Left ventricle myocardium superior (tissue), 1 donor: ENCODE measurements at regions not wholly inside any gene's neighbourhood (a gene's known extent, or its start where the extent isn't known, plus 50 kb on each side); places are given as distances from the start of the nearest gene placed in this dataset.

Experiments used
- ATAC-seq: fragments of 200-7000 bp; cut with Tn5 transposase; one replicate; pipeline ENCODE4 v1.9.1; 2020; ENCODE audit warnings: mild to moderate bottlenecking, moderate library complexity
- DNase-seq: peaks from one replicate; pipeline ENCODE4 v3.0.0-alpha.2; 2020
- intact Hi-C: fragments of 100-400 bp; cut with micrococcal nuclease; formaldehyde crosslinking; loops from one replicate; pipeline ENCODE4 v1.11.0; 2022
- donor health status: DM: no; HTN: yes; CAD: no; lungs with severe emphysema.

- DNase-seq = no peak
- intact Hi-C loops = no loop called here
- ATAC-seq = peak; percentile 84
Observed at GRCh38 chr21:27837936-27838335, 871.0 kb upstream of the ADAMTS5 start.

- intact Hi-C loops = no loop called here
- DNase-seq (no peak), ATAC-seq (no peak)
Observed at GRCh38 chr21:27833298-27833697, 866.4 kb upstream of the ADAMTS5 start.

GRCh38 chr21:27831816-27832569, 865.1 kb upstream of the ADAMTS5 start:
- intact Hi-C loops = no loop called here
- DNase-seq = no peak
- ATAC-seq = no peak

- DNase-seq = no peak
- intact Hi-C loops = no loop called here
Observed at GRCh38 chr21:27831177-27831576, 864.3 kb upstream of the ADAMTS5 start.

GRCh38 chr21:27827972-27828371, 861.1 kb upstream of the ADAMTS5 start:
- no peak for ATAC-seq
- intact Hi-C loops = no loop called here
- no peak for DNase-seq

More at GRCh38 chr21:27831177-27831576, 864.3 kb upstream of the ADAMTS5 start:
- ATAC-seq = no peak

- intact Hi-C loops = no loop called here
- DNase-seq (no peak), ATAC-seq (no peak)
Observed at GRCh38 chr21:27825035-27825434, 858.1 kb upstream of the ADAMTS5 start.

- DNase-seq = no peak
- intact Hi-C loops = no loop called here
- ATAC-seq = no peak
Observed at GRCh38 chr21:27823652-27824201, 856.8 kb upstream of the ADAMTS5 start.

- intact Hi-C loops = no loop called here
- ATAC-seq (no peak), DNase-seq (no peak)
Observed at GRCh38 chr21:27820342-27820741, 853.5 kb upstream of the ADAMTS5 start.

- ATAC-seq (no peak), DNase-seq (no peak)
- intact Hi-C loops = no loop called here
Observed at GRCh38 chr21:27819299-27819698, 852.4 kb upstream of the ADAMTS5 start.

GRCh38 chr21:27818847-27819246, 852.0 kb upstream of the ADAMTS5 start:
- DNase-seq (no peak), ATAC-seq (no peak)
- intact Hi-C loops = no loop called here

GRCh38 chr21:27817902-27818623, 851.2 kb upstream of the ADAMTS5 start:
- intact Hi-C loops = no loop called here
- peak; percentile 67 for ATAC-seq

GRCh38 chr21:27817074-27817473, 850.2 kb upstream of the ADAMTS5 start:
- ATAC-seq (peak; percentile 82), DNase-seq (no peak)
- intact Hi-C loops = no loop called here

More at GRCh38 chr21:27817902-27818623, 851.2 kb upstream of the ADAMTS5 start:
- no peak for DNase-seq

GRCh38 chr21:27816301-27816700, 849.4 kb upstream of the ADAMTS5 start:
- intact Hi-C loops = no loop called here
- ATAC-seq = no peak
- no peak for DNase-seq

GRCh38 chr21:27814226-27814625, 847.3 kb upstream of the ADAMTS5 start:
- intact Hi-C loops = no loop called here
- ATAC-seq = no peak
- no peak for DNase-seq

GRCh38 chr21:27813750-27814149, 846.9 kb upstream of the ADAMTS5 start:
- peak; percentile 33 for ATAC-seq
- DNase-seq = peak; percentile 31
- intact Hi-C loops = no loop called here

GRCh38 chr21:27813344-27813743, 846.5 kb upstream of the ADAMTS5 start:
- DNase-seq (no peak), ATAC-seq (no peak)
- intact Hi-C loops = no loop called here

- no peak for ATAC-seq
- DNase-seq = no peak
- intact Hi-C loops = no loop called here
Observed at GRCh38 chr21:27812279-27812678, 845.4 kb upstream of the ADAMTS5 start.

GRCh38 chr21:27808923-27809322, 842.0 kb upstream of the ADAMTS5 start:
- DNase-seq (no peak), ATAC-seq (no peak)
- intact Hi-C loops = no loop called here

- ATAC-seq = no peak
- no peak for DNase-seq
- intact Hi-C loops = no loop called here
Observed at GRCh38 chr21:27807596-27807995, 840.7 kb upstream of the ADAMTS5 start.

GRCh38 chr21:27806281-27806680, 839.4 kb upstream of the ADAMTS5 start:
- no peak for ATAC-seq
- intact Hi-C loops = no loop called here

More at GRCh38 chr21:27806281-27806680, 839.4 kb upstream of the ADAMTS5 start:
- no peak for DNase-seq
